ENCODE measurements at regions not wholly inside any gene's neighbourhood (a gene's known extent, or its start where the extent isn't known, plus 50 kb on each side); places are given as distances from the start of the nearest gene placed in this dataset.

- no peak for TF ChIP-seq TEAD4 (IDR thresholded peaks at IDR 0.05)
- no peak for TF ChIP-seq CEBPB (IDR thresholded peaks at IDR 0.05)
- no peak for TF ChIP-seq EGR1 (IDR thresholded peaks at IDR 0.05)
These were observed 243.6 kb upstream of the SLITRK3 start for GRCh38 chr3:165439765-165440164.

- no peak for TF ChIP-seq EGR1 (IDR thresholded peaks at IDR 0.05)
- TF ChIP-seq TCF12 (IDR thresholded peaks at IDR 0.05; ENCODE audit: low read depth) = no peak
- no peak for TF ChIP-seq CEBPB (IDR thresholded peaks at IDR 0.05)
- no peak for TF ChIP-seq NFIC (IDR thresholded peaks at IDR 0.05)
- no peak for TF ChIP-seq REST (IDR thresholded peaks at IDR 0.05; ENCODE audit: low read depth)
- no peak for TF ChIP-seq YY1 (IDR thresholded peaks at IDR 0.05; ENCODE audit: low read depth)
- no peak for TF ChIP-seq TEAD4 (IDR thresholded peaks at IDR 0.05)
These were observed 238.3 kb upstream of the SLITRK3 start for GRCh38 chr3:165434516-165434915.

- TF ChIP-seq CEBPB (IDR thresholded peaks at IDR 0.05) (no peak), YY1 (IDR thresholded peaks at IDR 0.05; ENCODE audit: low read depth) (no peak), TEAD4 (IDR thresholded peaks at IDR 0.05) (no peak), FOXM1 (IDR thresholded peaks at IDR 0.05; ENCODE audit: borderline replicate concordance, low read depth) (no peak), USF1 (IDR thresholded peaks at IDR 0.05) (no peak), RAD21 (IDR thresholded peaks at IDR 0.05; ENCODE audit: low read depth) (no peak), EGR1 (IDR thresholded peaks at IDR 0.05) (no peak), ZBTB7A (IDR thresholded peaks at IDR 0.05; ENCODE audit: low read depth) (no peak)
These were observed 210.2 kb upstream of the SLITRK3 start for GRCh38 chr3:165406425-165406824.

GRCh38 chr3:165404357-165405027, 208.3 kb upstream of the SLITRK3 start:
- TF ChIP-seq TAF1 (IDR thresholded peaks at IDR 0.05; ENCODE audit: low read depth) (no peak), CREB1 (IDR thresholded peaks at IDR 0.05; ENCODE audit: low read depth) (no peak), USF1 (IDR thresholded peaks at IDR 0.05) (no peak), EP300 (IDR thresholded peaks at IDR 0.05; ENCODE audit: borderline replicate concordance) (no peak), REST (IDR thresholded peaks at IDR 0.05; ENCODE audit: low read depth) (no peak), ZBTB7A (IDR thresholded peaks at IDR 0.05; ENCODE audit: low read depth) (no peak), CEBPB (IDR thresholded peaks at IDR 0.05) (no peak), EGR1 (IDR thresholded peaks at IDR 0.05) (no peak), TEAD4 (IDR thresholded peaks at IDR 0.05) (no peak), TCF12 (IDR thresholded peaks at IDR 0.05; ENCODE audit: low read depth) (no peak), NFIC (IDR thresholded peaks at IDR 0.05) (no peak), YY1 (IDR thresholded peaks at IDR 0.05; ENCODE audit: low read depth) (no peak), FOXM1 (IDR thresholded peaks at IDR 0.05; ENCODE audit: borderline replicate concordance, low read depth) (no peak), MAX (IDR thresholded peaks at IDR 0.05) (no peak), RAD21 (IDR thresholded peaks at IDR 0.05; ENCODE audit: low read depth) (no peak)

GRCh38 chr3:165403666-165404065, 207.5 kb upstream of the SLITRK3 start:
- TF ChIP-seq ZBTB7A (IDR thresholded peaks at IDR 0.05; ENCODE audit: low read depth) (no peak), EP300 (IDR thresholded peaks at IDR 0.05; ENCODE audit: borderline replicate concordance) (no peak), CREB1 (IDR thresholded peaks at IDR 0.05; ENCODE audit: low read depth) (no peak), MAX (IDR thresholded peaks at IDR 0.05) (no peak), REST (IDR thresholded peaks at IDR 0.05; ENCODE audit: low read depth) (no peak), RAD21 (IDR thresholded peaks at IDR 0.05; ENCODE audit: low read depth) (no peak), YY1 (IDR thresholded peaks at IDR 0.05; ENCODE audit: low read depth) (no peak), NFIC (IDR thresholded peaks at IDR 0.05) (no peak), FOXM1 (IDR thresholded peaks at IDR 0.05; ENCODE audit: borderline replicate concordance, low read depth) (no peak), USF1 (IDR thresholded peaks at IDR 0.05) (no peak)

Data from Ishikawa (cell line).